ENCODE measurements at regions not wholly inside any gene's neighbourhood (a gene's known extent, or its start where the extent isn't known, plus 50 kb on each side); places are given as distances from the start of the nearest gene placed in this dataset.

- peaks cover 1% of the 10 kb centered on the region for H3K9me3 ChIP-seq (ENCODE audit: control insufficient read depth, low read length)
- intact Hi-C loops (cut with DNase I): no loop called here
- 50 to 57% methylated on average over 2 of the region's 2 CpGs for WGBS, 2 donors
- no peaks in the 10 kb centered on the region for H3K36me3 ChIP-seq (ENCODE audit: control insufficient read depth in 1 of 2, insufficient read depth in 2 of 2, low read length in 1 of 2)
- no peaks in the 10 kb centered on the region for H3K4me1 ChIP-seq (ENCODE audit: control insufficient read depth in 1 of 2, insufficient read depth in 2 of 2, low read length in 2 of 2)
- H3K27me3 ChIP-seq (ENCODE audit: control insufficient read depth in 1 of 2, insufficient read depth in 2 of 2, low read length in 1 of 2): no peaks in the 10 kb centered on the region
- ATAC-seq (ENCODE audit: low FRiP score): no peak
- no peak overlapping the region for H3K27ac ChIP-seq (ENCODE audit: low read depth in 1 of 2, low read length in 2 of 2)
- no peak overlapping the region for H3K4me3 ChIP-seq (ENCODE audit: low read length in 2 of 2)
- no peak for DNase-seq
Measured at GRCh38 chr4:83932750-83933391, 397.0 kb downstream of the GPAT3 start.

GRCh38 chr4:83931659-83932438 is 395.9 kb downstream of the GPAT3 start:
- no peak for DNase-seq
- peaks cover 1% of the 10 kb centered on the region for H3K9me3 ChIP-seq (ENCODE audit: control insufficient read depth, low read length)
- 48 to 54% methylated on average over 6 of the region's 6 CpGs for WGBS, 2 donors
- no peaks in the 10 kb centered on the region for H3K4me1 ChIP-seq (ENCODE audit: control insufficient read depth in 1 of 2, insufficient read depth in 2 of 2, low read length in 2 of 2)
- no peaks in the 10 kb centered on the region for H3K27me3 ChIP-seq (ENCODE audit: control insufficient read depth in 1 of 2, insufficient read depth in 2 of 2, low read length in 1 of 2)
- H3K27ac ChIP-seq (ENCODE audit: low read depth in 1 of 2, low read length in 2 of 2): no peak overlapping the region
- ATAC-seq (ENCODE audit: low FRiP score): no peak
- H3K4me3 ChIP-seq (ENCODE audit: low read length in 2 of 2): no peak overlapping the region
- no peaks in the 10 kb centered on the region for H3K36me3 ChIP-seq (ENCODE audit: control insufficient read depth in 1 of 2, insufficient read depth in 2 of 2, low read length in 1 of 2)
- intact Hi-C loops (cut with DNase I): no loop called here

GRCh38 chr4:83929550-83929949 is 393.6 kb downstream of the GPAT3 start:
- no peak for ATAC-seq (ENCODE audit: low FRiP score)
- H3K4me1 ChIP-seq (ENCODE audit: control insufficient read depth in 1 of 2, insufficient read depth in 2 of 2, low read length in 2 of 2): no peaks in the 10 kb centered on the region
- 45 to 54% methylated on average over 4 of the region's 4 CpGs for WGBS, 2 donors
- no peaks in the 10 kb centered on the region for H3K36me3 ChIP-seq (ENCODE audit: control insufficient read depth in 1 of 2, insufficient read depth in 2 of 2, low read length in 1 of 2)
- no peak overlapping the region for H3K27ac ChIP-seq (ENCODE audit: low read depth in 1 of 2, low read length in 2 of 2)
- intact Hi-C loops (cut with DNase I): no loop called here
- DNase-seq: no peak
- no peaks in the 10 kb centered on the region for H3K27me3 ChIP-seq (ENCODE audit: control insufficient read depth in 1 of 2, insufficient read depth in 2 of 2, low read length in 1 of 2)
- no peaks in the 10 kb centered on the region for H3K9me3 ChIP-seq (ENCODE audit: control insufficient read depth, low read length)
- no peak overlapping the region for H3K4me3 ChIP-seq (ENCODE audit: low read length in 2 of 2)

- DNase-seq (no peak), ATAC-seq (ENCODE audit: low FRiP score) (no peak)
- WGBS, 2 donors: 48 to 58% methylated on average over 1 of the region's 1 CpG
- Histone ChIP-seq H3K4me3 (ENCODE audit: low read length in 2 of 2) (no peak overlapping the region), H3K27ac (ENCODE audit: low read depth in 1 of 2, low read length in 2 of 2) (no peak overlapping the region), H3K9me3 (ENCODE audit: control insufficient read depth, low read length) (no peaks in the 10 kb centered on the region), H3K4me1 (ENCODE audit: control insufficient read depth in 1 of 2, insufficient read depth in 2 of 2, low read length in 2 of 2) (no peaks in the 10 kb centered on the region), H3K27me3 (ENCODE audit: control insufficient read depth in 1 of 2, insufficient read depth in 2 of 2, low read length in 1 of 2) (no peaks in the 10 kb centered on the region), H3K36me3 (ENCODE audit: control insufficient read depth in 1 of 2, insufficient read depth in 2 of 2, low read length in 1 of 2) (no peaks in the 10 kb centered on the region)
- intact Hi-C loops (cut with DNase I): no loop called here
Measured at GRCh38 chr4:83926950-83927349, 391.0 kb downstream of the GPAT3 start.

GRCh38 chr4:83923341-83923740 is 387.4 kb downstream of the GPAT3 start:
- DNase-seq (no peak), ATAC-seq (ENCODE audit: low FRiP score) (no peak)
- H3K36me3 ChIP-seq (ENCODE audit: control insufficient read depth in 1 of 2, insufficient read depth in 2 of 2, low read length in 1 of 2): no peaks in the 10 kb centered on the region
- H3K9me3 ChIP-seq (ENCODE audit: control insufficient read depth, low read length): peaks cover 2% of the 10 kb centered on the region
- intact Hi-C loops (cut with DNase I): no loop called here
- no peak overlapping the region for H3K27ac ChIP-seq (ENCODE audit: low read depth in 1 of 2, low read length in 2 of 2)
- H3K4me1 ChIP-seq (ENCODE audit: control insufficient read depth in 1 of 2, insufficient read depth in 2 of 2, low read length in 2 of 2): no peaks in the 10 kb centered on the region
- no peak overlapping the region for H3K4me3 ChIP-seq (ENCODE audit: low read length in 2 of 2)
- WGBS, 2 donors: 66 to 67% methylated on average over 1 of the region's 1 CpG
- H3K27me3 ChIP-seq (ENCODE audit: control insufficient read depth in 1 of 2, insufficient read depth in 2 of 2, low read length in 1 of 2): peaks cover 0 to 1% of the 10 kb centered on the region in 2 donors

GRCh38 chr4:83922402-83922801 is 386.5 kb downstream of the GPAT3 start:
- Histone ChIP-seq H3K27ac (ENCODE audit: low read depth in 1 of 2, low read length in 2 of 2) (no peak overlapping the region), H3K9me3 (ENCODE audit: control insufficient read depth, low read length) (peaks cover 2% of the 10 kb centered on the region), H3K36me3 (ENCODE audit: control insufficient read depth in 1 of 2, insufficient read depth in 2 of 2, low read length in 1 of 2) (no peaks in the 10 kb centered on the region), H3K4me3 (ENCODE audit: low read length in 2 of 2) (no peak overlapping the region), H3K4me1 (ENCODE audit: control insufficient read depth in 1 of 2, insufficient read depth in 2 of 2, low read length in 2 of 2) (no peaks in the 10 kb centered on the region), H3K27me3 (ENCODE audit: control insufficient read depth in 1 of 2, insufficient read depth in 2 of 2, low read length in 1 of 2) (peaks cover 0 to 1% of the 10 kb centered on the region in 2 donors)
- ATAC-seq (ENCODE audit: low FRiP score) (no peak), DNase-seq (no peak)
- intact Hi-C loops (cut with DNase I): no loop called here
- WGBS, 2 donors: 13 to 28% methylated on average over 1 of the region's 1 CpG

GRCh38 chr4:83921124-83921523 is 385.2 kb downstream of the GPAT3 start:
- ATAC-seq (ENCODE audit: low FRiP score) (no peak), DNase-seq (no peak)
- Histone ChIP-seq H3K9me3 (ENCODE audit: control insufficient read depth, low read length) (peaks cover 2% of the 10 kb centered on the region), H3K36me3 (ENCODE audit: control insufficient read depth in 1 of 2, insufficient read depth in 2 of 2, low read length in 1 of 2) (no peaks in the 10 kb centered on the region), H3K4me3 (ENCODE audit: low read length in 2 of 2) (no peak overlapping the region), H3K27ac (ENCODE audit: low read depth in 1 of 2, low read length in 2 of 2) (no peak overlapping the region), H3K27me3 (ENCODE audit: control insufficient read depth in 1 of 2, insufficient read depth in 2 of 2, low read length in 1 of 2) (peaks cover 0 to 1% of the 10 kb centered on the region in 2 donors), H3K4me1 (ENCODE audit: control insufficient read depth in 1 of 2, insufficient read depth in 2 of 2, low read length in 2 of 2) (no peaks in the 10 kb centered on the region)
- intact Hi-C loops (cut with DNase I): no loop called here
- WGBS, 2 donors: 95 to 96% methylated on average over 8 of the region's 8 CpGs

- Histone ChIP-seq H3K27ac (ENCODE audit: low read depth in 1 of 2, low read length in 2 of 2) (no peak overlapping the region), H3K4me3 (ENCODE audit: low read length in 2 of 2) (no peak overlapping the region), H3K9me3 (ENCODE audit: control insufficient read depth, low read length) (peaks cover 2% of the 10 kb centered on the region), H3K36me3 (ENCODE audit: control insufficient read depth in 1 of 2, insufficient read depth in 2 of 2, low read length in 1 of 2) (no peaks in the 10 kb centered on the region), H3K27me3 (ENCODE audit: control insufficient read depth in 1 of 2, insufficient read depth in 2 of 2, low read length in 1 of 2) (peaks cover 0 to 1% of the 10 kb centered on the region in 2 donors), H3K4me1 (ENCODE audit: control insufficient read depth in 1 of 2, insufficient read depth in 2 of 2, low read length in 2 of 2) (no peaks in the 10 kb centered on the region)
- 66 to 71% methylated on average over 3 of the region's 3 CpGs for WGBS, 2 donors
- DNase-seq: no peak
- ATAC-seq (ENCODE audit: low FRiP score): no peak
- intact Hi-C loops (cut with DNase I): no loop called here
Measured at GRCh38 chr4:83920375-83920774, 384.5 kb downstream of the GPAT3 start.

- no peaks in the 10 kb centered on the region for H3K36me3 ChIP-seq (ENCODE audit: control insufficient read depth in 1 of 2, insufficient read depth in 2 of 2, low read length in 1 of 2)
- intact Hi-C loops (cut with DNase I): no loop called here
- no peak overlapping the region for H3K27ac ChIP-seq (ENCODE audit: low read depth in 1 of 2, low read length in 2 of 2)
- H3K27me3 ChIP-seq (ENCODE audit: control insufficient read depth in 1 of 2, insufficient read depth in 2 of 2, low read length in 1 of 2): peaks cover 0 to 1% of the 10 kb centered on the region in 2 donors
- DNase-seq (no peak), ATAC-seq (ENCODE audit: low FRiP score) (no peak)
- WGBS, 2 donors: 81% methylated on average over 8 of the region's 8 CpGs
- no peaks in the 10 kb centered on the region for H3K4me1 ChIP-seq (ENCODE audit: control insufficient read depth in 1 of 2, insufficient read depth in 2 of 2, low read length in 2 of 2)
- no peak overlapping the region for H3K4me3 ChIP-seq (ENCODE audit: low read length in 2 of 2)
- H3K9me3 ChIP-seq (ENCODE audit: control insufficient read depth, low read length): peaks cover 2% of the 10 kb centered on the region
Measured at GRCh38 chr4:83917572-83917971, 381.7 kb downstream of the GPAT3 start.

Measured in aorta (tissue), 5 donors.